Naive thymus-derived CD4-positive, alpha-beta T cell (primary cell): ENCODE measurements at regions not wholly inside any gene's neighbourhood (a gene's known extent, or its start where the extent isn't known, plus 50 kb on each side); places are given as distances from the start of the nearest gene placed in this dataset.
"Not testable (repeated sequence)": the region's sequence is repeated elsewhere in the genome, so short reads cannot be mapped to it uniquely, and the experiment has no call there.

Experiments
- ATAC-seq: fragments of 150-1000 bp; cut with Tn5 transposase; 2 replicates; pipeline ENCODE4 v1.10.0; 2021; ENCODE audit warnings: mild to moderate bottlenecking, moderate library complexity
- CTCF ChIA-PET: fragments of 350-600 bp; sonication (Branson Sonifier 250); formaldehyde crosslinking; loops from one replicate; lab custom pipeline; 2021; ENCODE audit warnings: antibody characterized with exemption; lab: Charles Lee
- POLR2A ChIA-PET: fragments of 350-600 bp; sonication (Branson Sonifier 250); formaldehyde crosslinking; loops from one replicate; lab custom pipeline; 2021; ENCODE audit warnings: antibody characterized with exemption, inconsistent platforms; lab: Charles Lee
- DNase-seq, 9 donors: peaks; one replicate each; pipeline versions ENCODE4 v3.0.0 to v3.0.0-alpha.2; 2020 to 2022; ENCODE audit warnings: mixed read lengths in 1 of 9
- H3K27ac ChIP-seq: one replicate; pipeline ENCODE4 v1.7.0; 2013; ENCODE audit warnings: mild to moderate bottlenecking, low read depth, low read length, moderate library complexity
- H3K27me3 ChIP-seq, 2 donors: one replicate each; pipeline ENCODE4 v1.7.0; 2013; ENCODE audit warnings: low read length in 2 of 2, mild to moderate bottlenecking in 2 of 2, moderate library complexity in 2 of 2; ENCODE audit not compliant: control insufficient read depth in 2 of 2, insufficient read depth in 2 of 2
- H3K36me3 ChIP-seq, 3 experiments: 1 replicate in 2 of 3; 2 replicates in 1 of 3; pipeline ENCODE4 v1.7.0; 2013; ENCODE audit warnings: low read length in 3 of 3, mild to moderate bottlenecking in 3 of 3, moderate library complexity in 1 of 3; ENCODE audit not compliant: insufficient read depth in 3 of 3, control insufficient read depth in 2 of 3
- H3K4me1 ChIP-seq, 2 donors: one replicate each; pipeline ENCODE4 v1.7.0; 2013; ENCODE audit warnings: low read length in 2 of 2, mild to moderate bottlenecking in 2 of 2, moderate library complexity in 1 of 2; ENCODE audit not compliant: control insufficient read depth in 2 of 2, insufficient read depth in 2 of 2
- H3K4me3 ChIP-seq: 2 replicates; pipeline ENCODE4 v1.7.0; 2013; ENCODE audit warnings: mild to moderate bottlenecking, low read length
- H3K9me3 ChIP-seq, 3 experiments: 1 replicate in 2 of 3; 2 replicates in 1 of 3; pipeline ENCODE4 v1.7.0; 2013; ENCODE audit warnings: low read length in 3 of 3; ENCODE audit not compliant: control insufficient read depth in 2 of 3
- H3K27ac Mint-ChIP-seq, 9 donors: one replicate each; pipeline ENCODE4 v1.8.0; 2020 to 2022; ENCODE audit warnings: mixed read lengths in 9 of 9, mild to moderate bottlenecking in 8 of 9, moderate library complexity in 5 of 9, inconsistent platforms in 2 of 9
- H3K27me3 Mint-ChIP-seq, 5 donors: one replicate each; pipeline ENCODE4 v1.8.0; 2021 to 2022; ENCODE audit warnings: mixed read lengths in 5 of 5, mild to moderate bottlenecking in 1 of 5
- H3K36me3 Mint-ChIP-seq, 5 donors: one replicate each; pipeline ENCODE4 v1.8.0; 2020 to 2022; ENCODE audit warnings: mixed read lengths in 5 of 5, mild to moderate bottlenecking in 3 of 5, inconsistent platforms in 1 of 5
- H3K4me1 Mint-ChIP-seq, 7 donors: one replicate each; pipeline ENCODE4 v1.8.0; 2020 to 2022; ENCODE audit warnings: mixed read lengths in 7 of 7, mild to moderate bottlenecking in 3 of 7, inconsistent platforms in 1 of 7
- H3K4me3 Mint-ChIP-seq, 10 donors: one replicate each; pipeline ENCODE4 v1.8.0; 2020 to 2022; ENCODE audit warnings: mild to moderate bottlenecking in 10 of 10, mixed read lengths in 10 of 10, moderate library complexity in 6 of 10, inconsistent platforms in 2 of 10
- H3K9me3 Mint-ChIP-seq, 11 donors: one replicate each; pipeline ENCODE4 v1.8.0; 2020 to 2022; ENCODE audit warnings: mixed read lengths in 11 of 11, mild to moderate bottlenecking in 4 of 11, inconsistent platforms in 1 of 11, moderate library complexity in 1 of 11
- intact Hi-C, 2 donors: fragments of 100-400 bp; cut with micrococcal nuclease; formaldehyde crosslinking; loops; one replicate each; pipeline ENCODE4 v1.15.1; 2023

GRCh38 chr3:82586002-82586401 lies 824.6 kb upstream of the GBE1 start:
- CTCF ChIA-PET, DNase-seq, H3K4me1 ChIP-seq, H3K36me3 Mint-ChIP-seq, H3K4me1 Mint-ChIP-seq, H3K4me3 Mint-ChIP-seq, H3K27me3 Mint-ChIP-seq, H3K27ac ChIP-seq, H3K9me3 ChIP-seq, H3K9me3 Mint-ChIP-seq, H3K36me3 ChIP-seq, H3K27ac Mint-ChIP-seq, ATAC-seq, H3K4me3 ChIP-seq, H3K27me3 ChIP-seq, intact Hi-C loops: not testable (repeated sequence)
- POLR2A ChIA-PET: interaction anchor here (0.6 kb wide), 1 partner anchor 11 kb away, joined by 3 read pairs; no protein-coding TSS in a partner anchor

DNA sequence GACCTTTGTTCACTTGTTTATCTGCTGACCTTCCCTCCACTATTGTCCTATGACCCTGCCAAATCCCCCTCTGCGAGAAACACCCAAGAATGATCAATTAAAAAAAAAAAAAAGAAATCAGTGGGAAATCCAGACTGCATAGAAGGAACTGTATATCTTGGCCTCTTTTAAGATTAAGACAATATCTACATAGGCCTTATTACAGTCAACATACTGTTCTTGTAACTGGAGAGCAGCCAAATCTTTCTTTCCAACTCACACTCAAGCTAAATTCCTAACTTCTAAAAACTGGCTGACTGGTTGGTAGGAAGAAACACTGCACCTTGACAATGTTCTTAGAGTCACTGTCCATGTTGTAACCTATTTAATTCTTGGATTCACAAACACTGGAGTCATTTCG lies 824.1 kb upstream of the GBE1 start:
- H3K36me3 Mint-ChIP-seq, H3K4me3 Mint-ChIP-seq, H3K27me3 Mint-ChIP-seq, H3K27ac ChIP-seq, H3K4me1 Mint-ChIP-seq, POLR2A ChIA-PET, H3K36me3 ChIP-seq, H3K27ac Mint-ChIP-seq, CTCF ChIA-PET, ATAC-seq, H3K27me3 ChIP-seq, intact Hi-C loops, H3K9me3 ChIP-seq, H3K9me3 Mint-ChIP-seq, H3K4me1 ChIP-seq, DNase-seq, H3K4me3 ChIP-seq: not testable (repeated sequence)

DNA sequence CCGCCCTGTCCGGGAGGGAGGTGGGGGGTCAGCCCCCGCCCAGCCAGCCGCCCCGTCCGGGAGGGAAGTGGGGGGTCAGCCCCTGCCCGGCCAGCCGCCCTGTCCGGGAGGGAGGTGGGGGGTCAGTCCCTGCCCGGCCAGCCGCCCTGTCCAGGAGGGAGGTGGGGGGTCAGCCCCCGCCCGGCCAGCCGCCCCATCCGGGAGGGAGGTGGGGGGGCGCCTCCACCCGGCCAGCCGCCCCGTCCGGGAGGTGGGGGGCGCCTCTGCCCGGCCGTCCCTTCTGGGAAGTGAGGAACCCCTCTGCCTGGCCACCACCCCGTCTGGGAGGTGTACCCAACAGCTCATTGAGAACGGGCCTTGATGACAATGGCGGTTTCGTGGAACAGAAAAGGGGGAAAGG lies 823.4 kb upstream of the GBE1 start:
- H3K4me3 Mint-ChIP-seq, H3K9me3 ChIP-seq, H3K36me3 Mint-ChIP-seq, H3K27ac Mint-ChIP-seq, H3K36me3 ChIP-seq, H3K4me1 Mint-ChIP-seq, POLR2A ChIA-PET, H3K9me3 Mint-ChIP-seq, H3K4me3 ChIP-seq, H3K4me1 ChIP-seq, DNase-seq, H3K27ac ChIP-seq, CTCF ChIA-PET, intact Hi-C loops, H3K27me3 Mint-ChIP-seq, ATAC-seq, H3K27me3 ChIP-seq: not testable (repeated sequence)

- POLR2A ChIA-PET, H3K9me3 ChIP-seq, H3K36me3 ChIP-seq, CTCF ChIA-PET, H3K27ac ChIP-seq, H3K4me3 Mint-ChIP-seq, H3K9me3 Mint-ChIP-seq, ATAC-seq, H3K4me3 ChIP-seq, H3K27ac Mint-ChIP-seq, H3K4me1 Mint-ChIP-seq, intact Hi-C loops, H3K36me3 Mint-ChIP-seq, DNase-seq, H3K4me1 ChIP-seq, H3K27me3 Mint-ChIP-seq, H3K27me3 ChIP-seq: not testable (repeated sequence)
These were observed 823.0 kb upstream of the GBE1 start for GRCh38 chr3:82584415-82584814.

DNA sequence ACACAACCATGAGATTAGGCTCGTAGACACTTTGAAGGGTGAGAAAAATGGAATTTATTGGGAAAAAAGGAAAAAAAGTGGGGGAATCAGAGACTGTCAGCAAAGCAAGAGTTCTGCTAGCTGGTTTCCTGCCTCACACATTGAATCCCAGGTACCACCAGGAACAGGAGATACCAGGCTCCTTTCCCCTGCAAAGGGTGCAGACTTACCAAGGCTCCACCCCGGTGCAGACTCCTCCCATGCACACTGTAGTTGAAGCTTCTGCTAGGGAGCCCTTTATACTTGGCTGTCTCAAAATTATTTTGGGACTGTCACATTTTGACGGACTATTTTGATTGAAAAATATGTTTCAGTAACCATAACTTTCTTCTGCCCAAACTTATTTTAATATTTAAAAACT lies 819.9 kb upstream of the GBE1 start:
- H3K27ac Mint-ChIP-seq: no peak overlapping the region
- H3K27me3 ChIP-seq: no peaks in the 10 kb centered on the region
- intact Hi-C loops: no loop called here
- no peaks in the 10 kb centered on the region for H3K36me3 Mint-ChIP-seq
- no peaks in the 10 kb centered on the region for H3K36me3 ChIP-seq
- no peak overlapping the region for H3K4me3 Mint-ChIP-seq
- no peak for DNase-seq
- H3K27ac ChIP-seq: no peak overlapping the region
- no peaks in the 10 kb centered on the region for H3K9me3 ChIP-seq
- POLR2A ChIA-PET: no interaction called here
- H3K9me3 Mint-ChIP-seq: peaks cover 0 to 6% (median 0%) of the 10 kb centered on the region in 11 donors
- H3K4me3 ChIP-seq: no peak overlapping the region
- H3K27me3 Mint-ChIP-seq: no peaks in the 10 kb centered on the region
- CTCF ChIA-PET: no interaction called here
- H3K4me1 Mint-ChIP-seq: no peaks in the 10 kb centered on the region
- ATAC-seq: no peak
- H3K4me1 ChIP-seq: no peaks in the 10 kb centered on the region

DNA sequence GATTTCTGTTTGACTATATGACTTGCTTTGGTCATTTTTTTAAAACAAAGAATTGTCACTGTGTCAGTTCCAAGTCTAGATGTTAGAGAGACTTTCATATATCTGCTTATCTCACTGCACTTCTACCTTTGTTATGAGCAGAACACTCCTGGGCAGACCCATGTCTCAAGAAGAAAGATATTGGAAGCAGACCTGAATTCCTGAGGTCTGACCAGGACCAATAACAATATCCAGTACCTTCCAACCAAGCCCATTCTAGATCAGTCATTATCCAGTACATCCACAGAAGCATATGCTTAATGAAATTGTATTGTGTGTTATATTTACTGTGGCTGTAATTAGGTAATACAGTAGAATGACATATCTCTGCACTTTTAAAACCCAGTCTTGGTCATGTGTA lies 811.3 kb upstream of the GBE1 start:
- no peak for DNase-seq
- POLR2A ChIA-PET: no interaction called here
- CTCF ChIA-PET: no interaction called here

GRCh38 chr3:82568776-82569338 lies 807.4 kb upstream of the GBE1 start:
- H3K4me3 Mint-ChIP-seq: no peak overlapping the region
- no peak overlapping the region for H3K4me3 ChIP-seq
- H3K27me3 ChIP-seq: no peaks in the 10 kb centered on the region
- DNase-seq: no peak
- H3K9me3 Mint-ChIP-seq: peaks cover 0 to 15% (median 0%) of the 10 kb centered on the region in 11 donors
- no peaks in the 10 kb centered on the region for H3K4me1 Mint-ChIP-seq
- H3K27ac Mint-ChIP-seq: no peak overlapping the region
- H3K4me1 ChIP-seq: no peaks in the 10 kb centered on the region
- no peaks in the 10 kb centered on the region for H3K27me3 Mint-ChIP-seq
- H3K36me3 ChIP-seq: no peaks in the 10 kb centered on the region
- intact Hi-C loops: no loop called here
- POLR2A ChIA-PET: no interaction called here
- no peaks in the 10 kb centered on the region for H3K36me3 Mint-ChIP-seq
- H3K9me3 ChIP-seq: no peaks in the 10 kb centered on the region
- CTCF ChIA-PET: no interaction called here
- H3K27ac ChIP-seq: no peak overlapping the region
- no peak for ATAC-seq

More for the DNA sequence above, 811.3 kb upstream of the GBE1 start:
- Histone ChIP-seq H3K4me3 (no peak overlapping the region), H3K27ac (no peak overlapping the region), H3K4me1 (no peaks in the 10 kb centered on the region), H3K9me3 (no peaks in the 10 kb centered on the region), H3K27me3 (no peaks in the 10 kb centered on the region), H3K36me3 (no peaks in the 10 kb centered on the region)
- no peak overlapping the region for H3K4me3 Mint-ChIP-seq
- no peak overlapping the region for H3K27ac Mint-ChIP-seq
- peaks cover 0 to 9% (median 2%) of the 10 kb centered on the region in 11 donors for H3K9me3 Mint-ChIP-seq
- H3K36me3 Mint-ChIP-seq: no peaks in the 10 kb centered on the region
- H3K27me3 Mint-ChIP-seq: no peaks in the 10 kb centered on the region
- no peak for ATAC-seq
- H3K4me1 Mint-ChIP-seq: peaks cover 0 to 1% (median 0%) of the 10 kb centered on the region in 7 donors
- intact Hi-C loops: no loop called here
